SKM-1 (cell line): ENCODE measurements at regions not wholly inside any gene's neighbourhood (a gene's known extent, or its start where the extent isn't known, plus 50 kb on each side); places are given as distances from the start of the nearest gene placed in this dataset.

ENCODE experiments used
- DNase-seq: peaks from one replicate; lab custom pipeline; 2025; ENCODE audit not compliant: unreplicated experiment; lab: John Stamatoyannopoulos, UW

GRCh38 chr7:13179775-13180523, 492.5 kb downstream of the ARL4A start:
- no peak for DNase-seq

GRCh38 chr7:13181216-13181615, 493.8 kb downstream of the ARL4A start:
- DNase-seq, result no peak

- no peak for DNase-seq
Observed at GRCh38 chr7:13185139-13185538, 497.7 kb downstream of the ARL4A start.

- no peak for DNase-seq
Observed at GRCh38 chr7:13188236-13188805, 500.9 kb downstream of the ARL4A start.

GRCh38 chr7:13188922-13189321, 501.5 kb downstream of the ARL4A start:
- no peak for DNase-seq

- no peak for DNase-seq
Observed at GRCh38 chr7:13189668-13190067, 502.2 kb downstream of the ARL4A start.

GRCh38 chr7:13197501-13197900, 510.1 kb downstream of the ARL4A start:
- no peak for DNase-seq

GRCh38 chr7:13198036-13198435, 510.6 kb downstream of the ARL4A start:
- no peak for DNase-seq

- DNase-seq, result no peak
Observed at GRCh38 chr7:13198727-13199126, 511.3 kb downstream of the ARL4A start.

GRCh38 chr7:13201628-13202027, 514.2 kb downstream of the ARL4A start:
- DNase-seq, result no peak

GRCh38 chr7:13217768-13218167, 530.3 kb downstream of the ARL4A start:
- no peak for DNase-seq

- DNase-seq, result no peak
Observed at GRCh38 chr7:13225068-13225467, 537.6 kb downstream of the ARL4A start.

- no peak for DNase-seq
Observed at GRCh38 chr7:13226385-13226784, 539.0 kb downstream of the ARL4A start.

- DNase-seq, result no peak
Observed at GRCh38 chr7:13231216-13231615, 543.8 kb downstream of the ARL4A start.

GRCh38 chr7:13235436-13235835, 548.0 kb downstream of the ARL4A start:
- no peak for DNase-seq

- DNase-seq, result no peak
Observed at GRCh38 chr7:13236026-13236425, 548.6 kb downstream of the ARL4A start.

- DNase-seq, result no peak
Observed at GRCh38 chr7:13240349-13240748, 552.9 kb downstream of the ARL4A start.

- DNase-seq, result no peak
Observed at GRCh38 chr7:13241416-13241815, 554.0 kb downstream of the ARL4A start.

- no peak for DNase-seq
Observed at GRCh38 chr7:13257661-13258060, 570.2 kb downstream of the ARL4A start.

GRCh38 chr7:13258386-13258785, 571.0 kb downstream of the ARL4A start:
- no peak for DNase-seq

GRCh38 chr7:13259930-13260329, 572.5 kb downstream of the ARL4A start:
- DNase-seq, result no peak

GRCh38 chr7:13262929-13263530, 575.6 kb downstream of the ARL4A start:
- peak; percentile 7 for DNase-seq
